Spleen (tissue), 11 donors: ENCODE measurements at regions not wholly inside any gene's neighbourhood (a gene's known extent, or its start where the extent isn't known, plus 50 kb on each side); places are given as distances from the start of the nearest gene placed in this dataset.

Source experiments
- DNase-seq: peaks from one replicate; pipeline ENCODE4 v3.0.0-alpha.2; 2020
- H3K27ac ChIP-seq, 8 donors: fragments of 200-600 bp; sonication (generic) in 7 of 8; 1 replicate in 4 of 8; 2 replicates in 4 of 8; pipeline versions ENCODE4 v1.5.0 to v1.8.0; 2016 to 2021; ENCODE audit warnings: inconsistent platforms in 4 of 8, mild to moderate bottlenecking in 4 of 8, moderate library complexity in 1 of 8
- H3K27me3 ChIP-seq, 7 donors: fragments of 200-600 bp; sonication (generic) in 6 of 7; replicated peaks in 1 of 7; 1 replicate in 4 of 7; 2 replicates in 3 of 7; pipeline versions ENCODE4 v1.5.0 to v1.8.0; 2016 to 2021; ENCODE audit warnings: inconsistent platforms in 3 of 7, mild to moderate bottlenecking in 1 of 7
- H3K36me3 ChIP-seq, 6 donors: fragments of 200-600 bp; sonication (generic) in 5 of 6; 1 replicate in 4 of 6; 2 replicates in 2 of 6; pipeline versions ENCODE4 v1.5.0 to v1.8.0; 2016 to 2021; ENCODE audit warnings: inconsistent platforms in 2 of 6
- H3K4me1 ChIP-seq, 6 donors: fragments of 200-600 bp; sonication (generic) in 5 of 6; 1 replicate in 3 of 6; 2 replicates in 3 of 6; pipeline versions ENCODE4 v1.5.0 to v1.8.0; 2016 to 2021; ENCODE audit warnings: inconsistent platforms in 3 of 6
- H3K4me3 ChIP-seq, 8 donors: fragments of 200-600 bp; sonication (generic) in 7 of 8; 1 replicate in 4 of 8; 2 replicates in 4 of 8; pipeline versions ENCODE4 v1.5.0 to v1.8.0; 2016 to 2021; ENCODE audit warnings: inconsistent platforms in 4 of 8, mild to moderate bottlenecking in 4 of 8, moderate library complexity in 2 of 8
- H3K9me3 ChIP-seq, 8 donors: fragments of 200-600 bp; sonication (generic) in 7 of 8; 1 replicate in 4 of 8; 2 replicates in 4 of 8; pipeline versions ENCODE4 v1.5.0 to v1.8.0; 2016 to 2021; ENCODE audit warnings: inconsistent platforms in 4 of 8
- POLR2A ChIP-seq, 3 donors: fragments of 450-650 bp; IDR thresholded peaks; one replicate each; pipeline ENCODE4 v1.5.1; 2017; ENCODE audit warnings: antibody characterized with exemption in 3 of 3, mild to moderate bottlenecking in 1 of 3
- POLR2AphosphoS5 ChIP-seq, 3 donors: sonication (generic); formaldehyde crosslinking; IDR thresholded peaks; one replicate each; pipeline ENCODE4 v1.5.1; 2017; ENCODE audit warnings: antibody characterized with exemption in 3 of 3
- WGBS, 5 donors: extraction: QIAGEN DNeasy Blood & Tissue Kit in 3 of 5; methylation state at CpG; one replicate each; pipeline versions ENCODE4 v1.1.5 to v1.1.7; 2013 to 2018; 5-methylcytosine and 5-hydroxymethylcytosine counted together
- intact Hi-C: fragments of 100-400 bp; cut with DNase I; formaldehyde crosslinking; loops from one replicate; pipeline ENCODE4 v1.15.0; 2023; ENCODE audit warnings: low total_unique reads
- TF ChIP-seq, protein P1 (sequence below), 11 experiments: fragments of 200-600 bp in 7 of 11; fragments of 450-650 bp in 4 of 11; sonication (generic) in 4 of 11; IDR thresholded peaks in 8 of 11; conservative IDR thresholded peaks in 3 of 11; 1 replicate in 7 of 11; 2 replicates in 4 of 11; pipeline versions ENCODE4 v1.4.0 to v1.8.0; 2016 to 2021; ENCODE audit warnings: antibody characterized with exemption in 11 of 11, inconsistent platforms in 4 of 11, mild to moderate bottlenecking in 1 of 11
- donor health status: healthy with polysubstance abuse.
- donor health status: DM: no; HTN: no; CAD: no; lungs with moderate emphysema.
- donor health status: DM: no; HTN: no; CAD: no.
- donor health status: Bipolar disorder and iron deficiency.
- donor health status: healthy.
- donor health status: DM: no; HTN: no; CAD: no.
- donor health status: DM: yes; HTN: yes; CAD: no.

DNA sequence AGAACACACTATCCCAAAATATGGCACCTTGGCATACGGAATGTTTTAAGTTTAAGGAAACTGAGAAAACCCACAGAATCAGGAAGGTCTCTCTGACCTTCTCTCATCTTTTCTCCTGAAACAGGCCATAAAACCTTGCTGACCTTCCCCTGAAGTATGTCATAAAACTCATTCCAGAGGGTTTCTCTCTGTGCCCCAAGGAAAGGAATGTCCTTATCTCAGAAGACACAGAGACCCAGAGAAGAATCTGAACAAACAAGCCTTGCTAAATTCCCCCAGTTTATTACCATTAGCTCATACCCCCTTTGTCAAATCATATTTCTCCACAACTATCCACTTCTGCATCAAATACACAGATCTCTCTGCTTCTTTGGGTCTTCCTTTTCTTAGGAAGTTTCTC lies 603.1 kb downstream of the MCTP2 start:
- DNase-seq = no peak
- Histone ChIP-seq H3K36me3 (no peaks in the 10 kb centered on the region), H3K27ac (no peak overlapping the region), H3K4me1 (no peaks in the 10 kb centered on the region), H3K4me3 (no peak overlapping the region), H3K27me3 (no peaks in the 10 kb centered on the region), H3K9me3 (peaks cover 0 to 14% (median 3%) of the 10 kb centered on the region in 8 donors)
- intact Hi-C loops = no loop called here
- 67 to 90% (median 83%) methylated on average over 1 of the region's 1 CpG for WGBS, 5 donors
- TF ChIP-seq POLR2AphosphoS5 (IDR thresholded peaks at IDR 0.05) (no peak), POLR2A (IDR thresholded peaks at IDR 0.05) (no peak)
- TF ChIP-seq, protein P1, sequence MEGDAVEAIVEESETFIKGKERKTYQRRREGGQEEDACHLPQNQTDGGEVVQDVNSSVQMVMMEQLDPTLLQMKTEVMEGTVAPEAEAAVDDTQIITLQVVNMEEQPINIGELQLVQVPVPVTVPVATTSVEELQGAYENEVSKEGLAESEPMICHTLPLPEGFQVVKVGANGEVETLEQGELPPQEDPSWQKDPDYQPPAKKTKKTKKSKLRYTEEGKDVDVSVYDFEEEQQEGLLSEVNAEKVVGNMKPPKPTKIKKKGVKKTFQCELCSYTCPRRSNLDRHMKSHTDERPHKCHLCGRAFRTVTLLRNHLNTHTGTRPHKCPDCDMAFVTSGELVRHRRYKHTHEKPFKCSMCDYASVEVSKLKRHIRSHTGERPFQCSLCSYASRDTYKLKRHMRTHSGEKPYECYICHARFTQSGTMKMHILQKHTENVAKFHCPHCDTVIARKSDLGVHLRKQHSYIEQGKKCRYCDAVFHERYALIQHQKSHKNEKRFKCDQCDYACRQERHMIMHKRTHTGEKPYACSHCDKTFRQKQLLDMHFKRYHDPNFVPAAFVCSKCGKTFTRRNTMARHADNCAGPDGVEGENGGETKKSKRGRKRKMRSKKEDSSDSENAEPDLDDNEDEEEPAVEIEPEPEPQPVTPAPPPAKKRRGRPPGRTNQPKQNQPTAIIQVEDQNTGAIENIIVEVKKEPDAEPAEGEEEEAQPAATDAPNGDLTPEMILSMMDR (IDR thresholded peaks at IDR 0.05 in 8 of 11, conservative IDR thresholded peaks at IDR 0.05 in 3 of 11) = no peak

DNA sequence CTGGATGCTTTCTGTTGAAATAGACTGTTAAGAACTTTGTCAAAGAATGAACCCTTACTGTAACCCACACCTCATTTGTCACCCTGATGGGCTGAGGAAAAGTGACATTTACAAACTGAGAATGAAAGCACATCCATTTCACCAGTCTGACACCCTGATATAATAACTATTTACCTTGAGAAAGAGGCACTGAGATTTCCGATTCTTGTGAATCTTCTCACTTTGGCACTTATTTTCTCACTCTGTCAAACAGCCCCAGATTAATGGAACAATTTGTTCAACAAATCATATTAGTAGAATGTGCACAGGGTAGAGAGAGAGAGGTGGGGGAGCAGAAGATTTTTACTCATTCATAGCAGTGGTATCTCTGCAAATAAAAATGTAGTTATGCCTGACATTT lies 606.9 kb downstream of the MCTP2 start:
- Histone ChIP-seq H3K4me3 (no peak overlapping the region), H3K27me3 (peaks cover 0 to 7% (median 0%) of the 10 kb centered on the region in 7 donors), H3K4me1 (peaks cover 0 to 1% (median 0%) of the 10 kb centered on the region in 6 donors), H3K27ac (no peak overlapping the region), H3K9me3 (peaks cover 0 to 17% (median 12%) of the 10 kb centered on the region in 8 donors), H3K36me3 (no peaks in the 10 kb centered on the region)
- WGBS, 5 donors = 66 to 83% (median 76%) methylated on average over 1 of the region's 1 CpG
- TF ChIP-seq POLR2A (IDR thresholded peaks at IDR 0.05) = no peak
- TF ChIP-seq POLR2AphosphoS5 (IDR thresholded peaks at IDR 0.05) = no peak
- TF ChIP-seq, protein P1 (IDR thresholded peaks at IDR 0.05 in 8 of 11, conservative IDR thresholded peaks at IDR 0.05 in 3 of 11) = no peak
- no peak for DNase-seq
- intact Hi-C loops = no loop called here

DNA sequence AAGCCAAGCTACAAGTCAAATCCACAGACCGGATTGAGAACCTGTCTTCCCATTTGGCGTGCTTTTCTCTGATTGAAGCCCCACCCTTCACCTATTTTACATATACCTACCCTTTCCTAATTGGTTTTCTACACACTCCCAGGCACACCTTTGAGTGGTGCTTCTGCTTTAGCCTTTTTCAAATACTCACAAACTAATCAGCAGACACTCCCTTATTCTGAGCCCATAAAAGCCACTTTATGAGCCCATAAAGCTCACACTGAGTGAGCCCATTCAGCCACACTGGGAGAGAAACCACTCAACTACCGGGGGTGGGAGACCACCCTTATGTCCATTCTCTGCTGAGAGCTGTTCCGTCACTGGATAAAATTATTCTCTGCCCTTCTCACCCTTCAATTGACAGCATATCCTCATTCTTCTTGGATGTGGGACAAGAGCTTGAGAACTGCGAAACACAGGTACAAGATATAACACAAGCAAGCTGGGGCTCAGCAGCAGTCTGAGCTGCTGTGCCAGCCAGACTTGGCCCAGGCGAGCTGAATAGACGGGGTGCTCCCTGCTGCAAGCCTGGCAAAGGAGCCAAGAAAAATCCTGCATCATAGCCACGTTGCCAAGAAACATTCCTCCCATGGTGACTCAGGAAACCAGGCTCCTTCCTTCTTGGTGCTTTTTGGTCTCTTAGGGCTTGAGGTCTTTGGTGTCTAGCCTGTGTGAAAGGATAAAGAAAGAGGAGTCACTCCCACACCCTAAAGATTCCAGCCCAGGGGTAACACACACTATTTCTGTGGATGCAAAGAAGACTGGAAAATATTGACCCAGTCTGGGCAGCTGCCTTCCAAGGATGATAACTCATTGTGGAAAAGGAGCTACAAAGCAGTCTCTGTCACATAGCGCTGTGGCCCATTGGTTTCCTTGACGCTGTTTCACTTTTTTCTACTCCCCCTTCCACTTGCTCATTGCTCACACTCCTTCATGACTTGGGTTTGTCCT lies 609.7 kb downstream of the MCTP2 start:
- TF ChIP-seq, protein P1 (IDR thresholded peaks at IDR 0.05 in 8 of 11, conservative IDR thresholded peaks at IDR 0.05 in 3 of 11) = no peak
- no peak for TF ChIP-seq POLR2A (IDR thresholded peaks at IDR 0.05)
- TF ChIP-seq POLR2AphosphoS5 (IDR thresholded peaks at IDR 0.05) = no peak
- WGBS, 5 donors = 86 to 91% (median 87%) methylated on average over 10 of the region's 10 CpGs
- H3K4me1 ChIP-seq = peaks cover 0 to 24% (median 12%) of the 10 kb centered on the region in 6 donors
- H3K36me3 ChIP-seq = no peaks in the 10 kb centered on the region
- intact Hi-C loops = loop anchor here (10.0 kb wide), 1 partner anchor 166 kb away; no protein-coding TSS in a partner anchor
- H3K27ac ChIP-seq = no peak overlapping the region
- H3K27me3 ChIP-seq = peaks cover 0 to 34% (median 0%) of the 10 kb centered on the region in 7 donors
- no peak for DNase-seq
- H3K9me3 ChIP-seq = peaks cover 0 to 17% (median 12%) of the 10 kb centered on the region in 8 donors
- no peak overlapping the region for H3K4me3 ChIP-seq

DNA sequence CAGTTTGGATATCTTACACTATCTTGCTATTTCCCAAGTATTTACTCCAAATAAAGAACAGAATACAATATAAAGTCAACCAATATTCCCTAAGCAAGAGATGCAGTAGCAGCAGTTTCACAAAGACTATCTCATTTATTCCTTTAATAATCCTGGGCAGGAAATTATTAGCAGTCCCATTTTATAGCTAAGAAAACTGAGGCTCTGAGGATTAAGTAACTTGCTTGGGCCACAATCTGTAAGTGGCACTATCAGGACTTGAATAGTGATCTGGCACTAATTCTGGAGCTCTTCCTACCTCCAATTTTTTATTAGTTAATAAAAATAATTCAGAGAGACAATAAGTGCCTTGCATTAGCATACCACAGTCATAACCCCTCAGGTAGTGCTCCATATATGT lies 611.7 kb downstream of the MCTP2 start:
- Histone ChIP-seq H3K9me3 (peaks cover 0 to 17% (median 12%) of the 10 kb centered on the region in 8 donors), H3K27ac (peak overlapping the region in 7 of 8 donors; percentile 79 to 87 (median 83)), H3K4me3 (no peak overlapping the region), H3K27me3 (peaks cover 0 to 40% (median 0%) of the 10 kb centered on the region in 7 donors), H3K4me1 (peaks cover 0 to 24% (median 12%) of the 10 kb centered on the region in 6 donors), H3K36me3 (no peaks in the 10 kb centered on the region)
- no peak for DNase-seq
- intact Hi-C loops = loop anchor here (10.0 kb wide), 1 partner anchor 168 kb away; no protein-coding TSS in a partner anchor
- TF ChIP-seq, protein P1 (IDR thresholded peaks at IDR 0.05 in 8 of 11, conservative IDR thresholded peaks at IDR 0.05 in 3 of 11) = no peak
- TF ChIP-seq POLR2AphosphoS5 (IDR thresholded peaks at IDR 0.05) = no peak
- no peak for TF ChIP-seq POLR2A (IDR thresholded peaks at IDR 0.05)
